ENCODE measurements at regions not wholly inside any gene's neighbourhood (a gene's known extent, or its start where the extent isn't known, plus 50 kb on each side); places are given as distances from the start of the nearest gene placed in this dataset.

- peak; percentile 32 for DNase-seq
Observed at GRCh38 chr7:21253740-21254687, 173.9 kb upstream of the SP4 start.

- peak; percentile 47 for DNase-seq
Observed at GRCh38 chr7:21256310-21256877, 171.5 kb upstream of the SP4 start.

- DNase-seq, result no peak
Observed at GRCh38 chr7:21260939-21261338, 166.9 kb upstream of the SP4 start.

GRCh38 chr7:21261627-21262594 is 166.0 kb upstream of the SP4 start:
- DNase-seq, result peak; percentile 51

GRCh38 chr7:21269021-21269420 is 158.9 kb upstream of the SP4 start:
- no peak for DNase-seq

- DNase-seq, result no peak
Observed at GRCh38 chr7:21276471-21277035, 151.3 kb upstream of the SP4 start.

- DNase-seq, result no peak
Observed at GRCh38 chr7:21278944-21279343, 148.9 kb upstream of the SP4 start.

GRCh38 chr7:21281193-21281592 is 146.7 kb upstream of the SP4 start:
- no peak for DNase-seq

- no peak for DNase-seq
Observed at GRCh38 chr7:21293771-21294170, 134.1 kb upstream of the SP4 start.

- no peak for DNase-seq
Observed at GRCh38 chr7:21299766-21300165, 128.1 kb upstream of the SP4 start.

GRCh38 chr7:21300692-21301091 is 127.2 kb upstream of the SP4 start:
- DNase-seq, result peak; percentile 7

GRCh38 chr7:21304808-21305375 is 123.0 kb upstream of the SP4 start:
- DNase-seq, result no peak

- no peak for DNase-seq
Observed at GRCh38 chr7:21305455-21306235, 122.2 kb upstream of the SP4 start.

GRCh38 chr7:21314954-21315353 is 112.9 kb upstream of the SP4 start:
- DNase-seq, result no peak

GRCh38 chr7:21317966-21318915 is 109.6 kb upstream of the SP4 start:
- DNase-seq, result no peak

GRCh38 chr7:21318916-21319270 is 109.0 kb upstream of the SP4 start:
- DNase-seq, result no peak

- DNase-seq, result no peak
Observed at GRCh38 chr7:21326241-21326640, 101.6 kb upstream of the SP4 start.

- no peak for DNase-seq
Observed at GRCh38 chr7:21326921-21327320, 101.0 kb upstream of the SP4 start.

GRCh38 chr7:21327422-21328409 is 100.2 kb upstream of the SP4 start:
- DNase-seq, result no peak

Data from CD4-positive, alpha-beta T cell treated with Interleukin-17A for 4 hours (primary cell).